Esophagus muscularis mucosa (tissue), 4 donors: ENCODE measurements at regions not wholly inside any gene's neighbourhood (a gene's known extent, or its start where the extent isn't known, plus 50 kb on each side); places are given as distances from the start of the nearest gene placed in this dataset.
"Not testable (repeated sequence)": the region's sequence is repeated elsewhere in the genome, so short reads cannot be mapped to it uniquely, and the experiment has no call there.

Experiments used
- DNase-seq: peaks from one replicate; pipeline ENCODE4 v3.0.0-alpha.2; 2017; ENCODE audit errors: extremely low spot score
- H3K27ac ChIP-seq, 4 donors: fragments of 200-600 bp; sonication (generic); replicated peaks in 1 of 4; 1 replicate in 3 of 4; 2 replicates in 1 of 4; pipeline ENCODE4 v1.5.1; 2016 to 2019; ENCODE audit warnings: mild to moderate bottlenecking in 1 of 4
- H3K27me3 ChIP-seq, 4 donors: fragments of 200-600 bp; sonication (generic); one replicate each; pipeline versions ENCODE4 v1.5.1 to v1.6.0; 2016 to 2019
- H3K36me3 ChIP-seq, 4 donors: fragments of 200-600 bp; sonication (generic); one replicate each; pipeline ENCODE4 v1.5.1; 2016 to 2019
- H3K4me1 ChIP-seq, 4 donors: fragments of 200-600 bp; sonication (generic); one replicate each; pipeline ENCODE4 v1.5.1; 2016 to 2019
- H3K4me3 ChIP-seq, 4 donors: fragments of 200-600 bp; sonication (generic); 1 replicate in 2 of 4; 2 replicates in 2 of 4; pipeline ENCODE4 v1.5.1; 2016 to 2019; ENCODE audit warnings: mild to moderate bottlenecking in 4 of 4, moderate library complexity in 1 of 4
- H3K9me3 ChIP-seq, 4 donors: fragments of 200-600 bp; sonication (generic); 1 replicate in 3 of 4; 2 replicates in 1 of 4; pipeline ENCODE4 v1.5.1; 2016 to 2019
- EP300 ChIP-seq: sonication (generic); formaldehyde crosslinking; IDR thresholded peaks from one replicate; pipeline ENCODE4 v1.6.1; 2017; ENCODE audit warnings: antibody characterized with exemption
- POLR2A ChIP-seq: fragments of 450-650 bp; IDR thresholded peaks from one replicate; pipeline ENCODE4 v1.6.1; 2017; ENCODE audit warnings: antibody characterized with exemption, moderate library complexity, mild to moderate bottlenecking, low read depth
- POLR2AphosphoS5 ChIP-seq, 2 donors: sonication (generic); formaldehyde crosslinking; IDR thresholded peaks; one replicate each; pipeline ENCODE4 v1.6.1; 2017; ENCODE audit warnings: antibody characterized with exemption in 2 of 2
- WGBS: methylation state at CpG from one replicate; pipeline ENCODE4 v1.1.5; 2018; 5-methylcytosine and 5-hydroxymethylcytosine counted together
- intact Hi-C: fragments of 100-400 bp; cut with DNase I; formaldehyde crosslinking; loops from one replicate; pipeline ENCODE4 v1.15.1; 2023
- TF ChIP-seq, protein P1 (sequence below), 3 experiments: fragments of 200-600 bp in 2 of 3; fragments of 450-650 bp in 1 of 3; sonication (generic) in 2 of 3; IDR thresholded peaks; one replicate each; pipeline ENCODE4 v1.5.1; 2017 to 2019; ENCODE audit warnings: antibody characterized with exemption in 3 of 3, mild to moderate bottlenecking in 2 of 3, moderate library complexity in 1 of 3

DNA sequence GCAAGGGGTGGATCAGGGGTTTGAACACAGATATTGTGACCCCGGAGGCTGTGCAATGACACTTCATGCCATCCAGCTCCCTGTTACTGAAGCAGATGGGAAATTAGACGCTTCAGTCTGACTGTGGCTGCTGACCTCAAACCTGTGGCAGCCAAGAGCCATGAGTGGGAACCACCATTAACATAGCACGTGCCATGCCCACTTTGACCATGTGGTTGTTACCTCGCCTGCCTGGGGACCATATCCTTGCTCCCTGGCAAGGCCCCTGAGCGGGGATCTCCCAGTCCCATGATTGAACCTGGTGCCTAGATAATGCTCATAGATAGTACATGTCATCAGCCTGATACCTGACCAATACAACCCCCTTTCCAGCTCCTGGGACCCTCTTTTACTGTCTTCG lies 68.9 kb downstream of the CYP26B1 start:
- 98% methylated on average over 5 of the region's 6 CpGs for WGBS
- intact Hi-C loops, result no loop called here
- no peak for TF ChIP-seq POLR2A
- no peak for TF ChIP-seq EP300
- no peak for TF ChIP-seq POLR2AphosphoS5 (IDR thresholded peaks at IDR 0.05)
- TF ChIP-seq, protein P1, sequence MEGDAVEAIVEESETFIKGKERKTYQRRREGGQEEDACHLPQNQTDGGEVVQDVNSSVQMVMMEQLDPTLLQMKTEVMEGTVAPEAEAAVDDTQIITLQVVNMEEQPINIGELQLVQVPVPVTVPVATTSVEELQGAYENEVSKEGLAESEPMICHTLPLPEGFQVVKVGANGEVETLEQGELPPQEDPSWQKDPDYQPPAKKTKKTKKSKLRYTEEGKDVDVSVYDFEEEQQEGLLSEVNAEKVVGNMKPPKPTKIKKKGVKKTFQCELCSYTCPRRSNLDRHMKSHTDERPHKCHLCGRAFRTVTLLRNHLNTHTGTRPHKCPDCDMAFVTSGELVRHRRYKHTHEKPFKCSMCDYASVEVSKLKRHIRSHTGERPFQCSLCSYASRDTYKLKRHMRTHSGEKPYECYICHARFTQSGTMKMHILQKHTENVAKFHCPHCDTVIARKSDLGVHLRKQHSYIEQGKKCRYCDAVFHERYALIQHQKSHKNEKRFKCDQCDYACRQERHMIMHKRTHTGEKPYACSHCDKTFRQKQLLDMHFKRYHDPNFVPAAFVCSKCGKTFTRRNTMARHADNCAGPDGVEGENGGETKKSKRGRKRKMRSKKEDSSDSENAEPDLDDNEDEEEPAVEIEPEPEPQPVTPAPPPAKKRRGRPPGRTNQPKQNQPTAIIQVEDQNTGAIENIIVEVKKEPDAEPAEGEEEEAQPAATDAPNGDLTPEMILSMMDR (IDR thresholded peaks at IDR 0.05), result no peak
- Histone ChIP-seq H3K4me1 (no peaks in the 10 kb centered on the region), H3K27me3 (peaks cover 0 to 1% (median 0%) of the 10 kb centered on the region in 4 donors), H3K36me3 (no peaks in the 10 kb centered on the region), H3K27ac (no peak overlapping the region), H3K9me3 (peaks cover 0 to 13% (median under 1%) of the 10 kb centered on the region in 4 donors), H3K4me3 (no peak overlapping the region)
- no peak for DNase-seq

DNA sequence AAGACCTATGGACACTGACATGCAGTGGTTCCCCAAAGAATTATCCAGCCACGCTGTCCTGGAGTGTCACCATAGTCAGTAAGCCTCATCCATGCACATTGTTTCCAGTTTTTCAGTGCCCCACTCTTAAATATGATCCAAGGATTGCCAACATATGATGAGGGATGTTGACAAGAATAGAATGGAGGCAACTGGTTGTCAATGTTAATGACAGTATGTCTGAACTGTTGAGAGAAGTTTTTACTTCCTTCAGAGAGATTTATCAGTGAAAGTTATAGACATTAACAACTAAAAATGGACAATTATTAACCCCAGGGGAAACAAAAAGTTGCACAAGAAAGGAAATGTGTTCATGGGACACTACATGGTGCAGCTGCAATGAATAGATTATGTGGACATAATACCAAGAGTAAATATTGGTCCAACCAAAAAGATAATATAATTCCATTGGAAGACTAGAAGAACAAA lies 69.9 kb downstream of the CYP26B1 start:
- WGBS, result 85% methylated on average over 1 of the region's 1 CpG
- TF ChIP-seq, protein P1 (IDR thresholded peaks at IDR 0.05), result no peak
- TF ChIP-seq EP300 (no peak), POLR2A (no peak), POLR2AphosphoS5 (IDR thresholded peaks at IDR 0.05) (no peak)
- Histone ChIP-seq H3K27ac (no peak overlapping the region), H3K27me3 (no peaks in the 10 kb centered on the region), H3K4me3 (no peak overlapping the region), H3K36me3 (no peaks in the 10 kb centered on the region), H3K9me3 (peaks cover 0 to 20% (median 10%) of the 10 kb centered on the region in 4 donors), H3K4me1 (no peaks in the 10 kb centered on the region)
- intact Hi-C loops, result no loop called here
- no peak for DNase-seq

DNA sequence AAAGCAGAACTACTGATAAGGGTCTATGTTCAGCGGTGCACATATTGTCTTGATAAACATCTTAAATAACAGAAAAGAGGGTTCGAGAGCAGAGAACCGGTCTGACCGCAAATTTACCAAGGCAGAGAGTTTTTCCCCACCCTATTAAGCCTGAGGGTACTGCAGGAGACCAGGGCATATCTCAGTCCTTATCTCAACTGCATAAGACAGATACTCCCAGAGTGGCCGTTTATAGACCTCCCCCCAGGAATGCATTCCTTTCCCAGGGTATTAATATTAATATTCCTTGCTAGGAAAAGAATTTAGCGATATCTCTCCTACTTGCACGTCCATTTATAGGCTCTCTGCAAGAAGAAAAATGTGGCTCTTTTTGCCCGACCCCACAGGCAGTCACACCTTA lies 74.3 kb downstream of the CYP26B1 start:
- 88% methylated on average over 8 of the region's 8 CpGs for WGBS
- H3K27ac ChIP-seq, intact Hi-C loops, H3K4me1 ChIP-seq, DNase-seq, H3K4me3 ChIP-seq, H3K27me3 ChIP-seq, H3K36me3 ChIP-seq: not testable (repeated sequence)
- H3K9me3 ChIP-seq, result peaks cover 0 to 20% (median 10%) of the 10 kb centered on the region in 4 donors

DNA sequence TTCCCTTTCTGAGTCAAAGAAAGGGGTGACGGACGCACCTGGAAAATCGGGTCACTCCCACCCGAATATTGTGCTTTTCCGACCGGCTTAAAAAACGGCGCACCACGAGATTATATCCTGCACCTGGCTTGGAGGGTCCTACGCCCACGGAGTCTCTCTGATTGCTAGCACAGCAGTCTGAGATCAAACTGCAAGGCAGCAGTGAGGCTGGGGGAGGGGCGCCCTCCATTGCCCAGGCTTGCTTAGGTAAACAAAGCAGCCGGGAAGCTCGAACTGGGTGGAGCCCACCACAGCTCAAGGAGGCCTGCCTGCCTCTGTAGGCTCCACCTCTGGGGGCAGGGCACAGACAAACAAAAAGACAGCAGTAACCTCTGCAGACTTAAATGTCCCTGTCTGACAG lies 83.5 kb downstream of the CYP26B1 start:
- H3K9me3 ChIP-seq, H3K36me3 ChIP-seq, H3K27me3 ChIP-seq, DNase-seq, H3K27ac ChIP-seq, H3K4me1 ChIP-seq, intact Hi-C loops, H3K4me3 ChIP-seq: not testable (repeated sequence)
- WGBS, result 84% methylated on average over 8 of the region's 14 CpGs

DNA sequence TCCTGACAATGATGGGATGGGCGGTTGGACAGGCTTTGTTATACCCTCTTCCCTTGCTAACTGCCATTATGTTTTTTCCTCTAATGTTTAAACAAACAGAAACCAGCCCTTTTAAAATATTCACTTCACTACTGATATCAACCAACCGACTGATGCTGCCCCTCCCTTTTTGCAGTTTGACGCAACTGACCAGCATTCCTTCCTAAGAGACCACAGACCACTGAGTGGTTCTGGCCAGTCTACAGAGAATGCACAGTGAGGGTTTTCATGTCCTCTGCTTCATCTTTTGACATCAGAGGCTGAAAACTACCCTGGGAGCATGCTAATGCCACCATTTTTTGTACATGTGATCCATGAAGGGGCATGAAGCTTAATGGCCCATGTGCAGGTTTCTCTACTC lies 85.3 kb downstream of the CYP26B1 start:
- no peaks in the 10 kb centered on the region for H3K9me3 ChIP-seq
- H3K4me3 ChIP-seq, result no peak overlapping the region
- WGBS, result 80% methylated on average over 3 of the region's 3 CpGs
- intact Hi-C loops, result no loop called here
- no peaks in the 10 kb centered on the region for H3K36me3 ChIP-seq
- TF ChIP-seq, protein P1 (IDR thresholded peaks at IDR 0.05), result no peak
- TF ChIP-seq POLR2AphosphoS5 (IDR thresholded peaks at IDR 0.05) (no peak), EP300 (no peak), POLR2A (no peak)
- no peak for DNase-seq
- H3K27ac ChIP-seq, result no peak overlapping the region
- H3K27me3 ChIP-seq, result no peaks in the 10 kb centered on the region
- H3K4me1 ChIP-seq, result no peaks in the 10 kb centered on the region

DNA sequence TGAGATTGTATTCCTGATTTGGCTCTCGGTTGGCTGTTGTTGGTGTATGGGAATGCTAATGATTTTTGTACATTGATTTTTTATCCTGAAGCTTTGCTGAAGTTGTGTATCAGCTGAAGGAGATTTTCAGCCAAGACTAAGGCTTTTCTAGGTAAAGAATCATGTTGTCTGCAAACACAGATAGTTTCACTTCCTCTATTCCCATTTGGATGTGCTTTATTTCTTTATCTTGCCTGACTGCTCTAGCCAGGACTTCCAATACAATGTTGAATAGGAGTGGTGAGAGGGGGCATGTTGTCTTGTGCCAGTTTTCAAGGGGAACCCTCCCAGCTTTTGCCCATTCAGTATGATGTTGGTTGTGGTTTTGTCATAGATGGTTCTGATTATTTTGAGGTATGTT lies 90.4 kb downstream of the CYP26B1 start:
- no peaks in the 10 kb centered on the region for H3K36me3 ChIP-seq
- intact Hi-C loops, result no loop called here
- H3K27me3 ChIP-seq, result no peaks in the 10 kb centered on the region
- 95% methylated on average over 1 of the region's 1 CpG for WGBS
- TF ChIP-seq POLR2AphosphoS5 (IDR thresholded peaks at IDR 0.05) (no peak), EP300 (no peak), POLR2A (no peak)
- TF ChIP-seq, protein P1 (IDR thresholded peaks at IDR 0.05), result no peak
- no peak overlapping the region for H3K27ac ChIP-seq
- no peaks in the 10 kb centered on the region for H3K4me1 ChIP-seq
- DNase-seq, result no peak
- no peak overlapping the region for H3K4me3 ChIP-seq
- H3K9me3 ChIP-seq, result no peaks in the 10 kb centered on the region
